Caco-2 (cell line): ENCODE measurements at regions not wholly inside any gene's neighbourhood (a gene's known extent, or its start where the extent isn't known, plus 50 kb on each side); places are given as distances from the start of the nearest gene placed in this dataset.

Source experiments
- BruUV-seq: library from RNA; stranded (reverse); fragments of 400-500 nt; replicated peaks from 2 replicates; lab custom pipeline; 2021; lab: Mats Ljungman, UMichigan
- CTCF ChIA-PET: fragments of 300-600 bp; sonication (Branson Sonifier 250); formaldehyde crosslinking; loops from one replicate; lab custom pipeline; 2022; ENCODE audit warnings: antibody characterized with exemption; lab: Charles Lee
- POLR2A ChIA-PET: fragments of 300-600 bp; sonication (Branson Sonifier 250); formaldehyde crosslinking; loops from one replicate; lab custom pipeline; 2022; ENCODE audit warnings: antibody characterized with exemption; lab: Charles Lee
- DNase-seq, 2 experiments: peaks; one replicate each; pipeline versions ENCODE4 v3.0.0 to v3.0.0-alpha.2; 2020 to 2022
- H3K27me3 ChIP-seq: replicated peaks from 2 replicates; pipeline ENCODE4 v1.6.0; 2011; ENCODE audit warnings: low read length; ENCODE audit not compliant: control insufficient read depth, insufficient read depth
- H3K36me3 ChIP-seq: 2 replicates; pipeline ENCODE4 v1.5.1; 2011; ENCODE audit warnings: low read length; ENCODE audit not compliant: control insufficient read depth, insufficient read depth
- H3K4me1 ChIP-seq: fragments of 250-450 bp; sonication (Bioruptor Pico); 2 replicates; pipeline ENCODE4 v1.5.1; 2020; ENCODE audit warnings: mild to moderate bottlenecking
- H3K4me3 ChIP-seq: 2 replicates; pipeline ENCODE4 v1.5.1; 2011; ENCODE audit warnings: low read depth, mild to moderate bottlenecking, control low read depth, low read length
- H3K9me3 ChIP-seq: fragments of 250-450 bp; sonication (Bioruptor Pico); 2 replicates; pipeline ENCODE4 v1.5.1; 2020; ENCODE audit warnings: mild to moderate bottlenecking, moderate library complexity
- H3K27ac Mint-ChIP-seq: one replicate; pipeline ENCODE4 v1.8.0; 2022; ENCODE audit warnings: mixed read lengths; ENCODE audit not compliant: unreplicated experiment
- H3K27me3 Mint-ChIP-seq: one replicate; pipeline ENCODE4 v1.8.0; 2022; ENCODE audit warnings: mixed read lengths; ENCODE audit not compliant: insufficient read depth, unreplicated experiment
- H3K36me3 Mint-ChIP-seq: one replicate; pipeline ENCODE4 v1.8.0; 2022; ENCODE audit warnings: mild to moderate bottlenecking, mixed read lengths; ENCODE audit not compliant: insufficient read depth, unreplicated experiment
- H3K4me1 Mint-ChIP-seq: one replicate; pipeline ENCODE4 v1.8.0; 2022; ENCODE audit warnings: low read depth, mixed read lengths; ENCODE audit not compliant: unreplicated experiment
- H3K4me3 Mint-ChIP-seq: one replicate; pipeline ENCODE4 v1.8.0; 2022; ENCODE audit warnings: mild to moderate bottlenecking, moderate library complexity, mixed read lengths; ENCODE audit not compliant: unreplicated experiment
- H3K9me3 Mint-ChIP-seq: one replicate; pipeline ENCODE4 v1.8.0; 2022; ENCODE audit warnings: mixed read lengths; ENCODE audit not compliant: unreplicated experiment
- intact Hi-C: fragments of 100-400 bp; cut with micrococcal nuclease; formaldehyde crosslinking; loops from one replicate; pipeline ENCODE4 v1.10.0; 2022; ENCODE audit not compliant: unreplicated experiment
- TF ChIP-seq, protein P1 (sequence below), 2 experiments: fragments of 200-600 bp in 1 of 2; IDR thresholded peaks; 1 replicate in 1 of 2; 2 replicates in 1 of 2; pipeline versions ENCODE4 v1.5.1 to v1.8.0; 2011 to 2022; ENCODE audit warnings: antibody characterized with exemption in 1 of 2, control low read depth in 1 of 2, inconsistent platforms in 1 of 2, low read depth in 1 of 2, low read length in 1 of 2, mild to moderate bottlenecking in 1 of 2, moderate library complexity in 1 of 2; ENCODE audit not compliant: insufficient read depth in 1 of 2, severe bottlenecking in 1 of 2, unreplicated experiment in 1 of 2

- Histone ChIP-seq H3K27me3 (no peaks in the 10 kb centered on the region), H3K4me1 (no peaks in the 10 kb centered on the region), H3K4me3 (no peak overlapping the region), H3K9me3 (no peaks in the 10 kb centered on the region), H3K36me3 (no peaks in the 10 kb centered on the region)
- ChIA-PET CTCF (interaction anchor here (0.9 kb wide), 2 partner anchors 213 to 225 kb away, joined by 3 to 4 read pairs; no protein-coding TSS in a partner anchor), POLR2A (no interaction called here)
- no peak for DNase-seq
- no peaks in the 10 kb centered on the region for H3K36me3 Mint-ChIP-seq
- intact Hi-C loops = loop anchor here (1.0 to 2.0 kb wide), 2 partner anchors 29 to 218 kb away; no protein-coding TSS in a partner anchor
- peaks cover 10% of the 10 kb centered on the region for H3K9me3 Mint-ChIP-seq
- H3K4me1 Mint-ChIP-seq = peaks cover 7% of the 10 kb centered on the region
- no peak overlapping the region for H3K27ac Mint-ChIP-seq
- H3K27me3 Mint-ChIP-seq = no peaks in the 10 kb centered on the region
- no peak overlapping the region for H3K4me3 Mint-ChIP-seq
- TF ChIP-seq, protein P1, sequence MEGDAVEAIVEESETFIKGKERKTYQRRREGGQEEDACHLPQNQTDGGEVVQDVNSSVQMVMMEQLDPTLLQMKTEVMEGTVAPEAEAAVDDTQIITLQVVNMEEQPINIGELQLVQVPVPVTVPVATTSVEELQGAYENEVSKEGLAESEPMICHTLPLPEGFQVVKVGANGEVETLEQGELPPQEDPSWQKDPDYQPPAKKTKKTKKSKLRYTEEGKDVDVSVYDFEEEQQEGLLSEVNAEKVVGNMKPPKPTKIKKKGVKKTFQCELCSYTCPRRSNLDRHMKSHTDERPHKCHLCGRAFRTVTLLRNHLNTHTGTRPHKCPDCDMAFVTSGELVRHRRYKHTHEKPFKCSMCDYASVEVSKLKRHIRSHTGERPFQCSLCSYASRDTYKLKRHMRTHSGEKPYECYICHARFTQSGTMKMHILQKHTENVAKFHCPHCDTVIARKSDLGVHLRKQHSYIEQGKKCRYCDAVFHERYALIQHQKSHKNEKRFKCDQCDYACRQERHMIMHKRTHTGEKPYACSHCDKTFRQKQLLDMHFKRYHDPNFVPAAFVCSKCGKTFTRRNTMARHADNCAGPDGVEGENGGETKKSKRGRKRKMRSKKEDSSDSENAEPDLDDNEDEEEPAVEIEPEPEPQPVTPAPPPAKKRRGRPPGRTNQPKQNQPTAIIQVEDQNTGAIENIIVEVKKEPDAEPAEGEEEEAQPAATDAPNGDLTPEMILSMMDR (IDR thresholded peaks at IDR 0.05; ENCODE audit: insufficient read depth in 1 of 2, low read depth in 1 of 2, low read length in 1 of 2, severe bottlenecking in 1 of 2, unreplicated experiment in 1 of 2) = no peak
- no TSS peak for BruUV-seq
Measured at GRCh38 chr2:60336442-60337141, 216.9 kb downstream of the BCL11A start.

DNA sequence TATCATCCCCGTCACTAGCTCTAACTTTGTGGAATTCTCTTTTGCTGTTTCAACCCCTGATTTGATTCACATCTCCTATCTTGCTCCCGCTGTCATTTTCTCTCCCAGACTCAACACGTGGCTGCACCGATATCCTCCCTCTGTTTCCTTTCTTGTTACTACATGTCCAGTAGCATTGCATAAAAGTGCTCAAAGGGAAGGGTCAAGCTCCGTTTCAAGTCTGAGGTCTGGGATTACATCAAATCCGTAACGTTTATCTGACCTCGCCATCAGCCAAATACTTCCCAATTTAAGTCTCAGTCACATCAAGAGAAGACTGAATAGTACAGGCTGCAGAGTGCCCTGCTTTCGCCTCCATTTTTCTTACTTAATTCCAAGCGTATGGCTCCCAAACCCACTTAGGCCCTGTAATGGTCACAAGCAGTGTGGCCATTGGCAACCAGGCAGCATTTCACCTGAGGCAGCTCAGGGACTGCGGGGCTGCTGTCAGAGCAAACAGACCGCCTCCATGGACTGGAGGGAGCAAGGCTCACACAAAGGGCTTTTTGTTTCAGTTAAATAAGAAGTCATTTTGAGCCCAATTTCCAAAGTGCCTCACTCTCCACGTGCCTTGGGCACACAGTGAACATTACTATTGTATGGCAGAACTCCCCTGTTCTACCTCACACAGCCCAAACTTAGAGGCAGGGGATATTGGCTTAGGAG is 217.8 kb downstream of the BCL11A start:
- CTCF ChIA-PET = no interaction called here
- H3K27ac Mint-ChIP-seq = no peak overlapping the region
- TF ChIP-seq, protein P1 (IDR thresholded peaks at IDR 0.05; ENCODE audit: insufficient read depth in 1 of 2, low read depth in 1 of 2, low read length in 1 of 2, severe bottlenecking in 1 of 2, unreplicated experiment in 1 of 2) = no peak
- intact Hi-C loops = loop anchor here (2.0 kb wide), 1 partner anchor 219 kb away; no protein-coding TSS in a partner anchor
- POLR2A ChIA-PET = no interaction called here
- no peaks in the 10 kb centered on the region for H3K4me1 ChIP-seq
- peaks cover 10% of the 10 kb centered on the region for H3K9me3 Mint-ChIP-seq
- H3K9me3 ChIP-seq = no peaks in the 10 kb centered on the region
- no peaks in the 10 kb centered on the region for H3K36me3 Mint-ChIP-seq
- H3K36me3 ChIP-seq = no peaks in the 10 kb centered on the region
- BruUV-seq = no TSS peak
- H3K4me3 ChIP-seq = no peak overlapping the region
- no peaks in the 10 kb centered on the region for H3K27me3 ChIP-seq
- no peak for DNase-seq
- H3K27me3 Mint-ChIP-seq = no peaks in the 10 kb centered on the region
- H3K4me1 Mint-ChIP-seq = peaks cover 7% of the 10 kb centered on the region
- no peak overlapping the region for H3K4me3 Mint-ChIP-seq

DNA sequence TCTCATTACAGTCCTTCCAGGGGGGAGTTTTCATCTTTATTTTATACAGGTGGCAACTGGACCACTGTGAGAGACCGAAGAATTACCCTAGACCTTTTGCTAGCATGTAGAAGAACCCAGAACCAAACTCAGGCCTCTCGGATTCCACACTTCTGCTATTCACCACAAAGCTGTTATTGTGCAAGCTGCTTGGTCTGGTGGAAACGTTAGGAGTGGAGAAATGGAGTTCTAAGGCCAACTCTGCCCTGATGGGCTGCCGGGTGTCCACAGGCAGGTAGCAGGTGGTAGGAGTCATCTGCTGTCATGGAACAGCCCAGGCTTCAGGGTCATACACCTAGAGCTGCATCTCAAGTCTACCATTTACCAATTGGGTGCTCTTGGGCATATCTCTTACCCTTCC is 218.8 kb downstream of the BCL11A start:
- TF ChIP-seq, protein P1 (IDR thresholded peaks at IDR 0.05; ENCODE audit: insufficient read depth in 1 of 2, low read depth in 1 of 2, low read length in 1 of 2, severe bottlenecking in 1 of 2, unreplicated experiment in 1 of 2) = no peak
- no peaks in the 10 kb centered on the region for H3K4me1 ChIP-seq
- POLR2A ChIA-PET = no interaction called here
- H3K36me3 ChIP-seq = no peaks in the 10 kb centered on the region
- no peak overlapping the region for H3K4me3 ChIP-seq
- Mint-ChIP-seq H3K4me1 (peaks cover 7% of the 10 kb centered on the region), H3K36me3 (no peaks in the 10 kb centered on the region), H3K27me3 (peaks cover 3% of the 10 kb centered on the region), H3K4me3 (no peak overlapping the region), H3K27ac (no peak overlapping the region), H3K9me3 (peaks cover 10% of the 10 kb centered on the region)
- BruUV-seq = no TSS peak
- CTCF ChIA-PET = no interaction called here
- intact Hi-C loops = no loop called here
- DNase-seq = no peak
- no peaks in the 10 kb centered on the region for H3K9me3 ChIP-seq
- H3K27me3 ChIP-seq = no peaks in the 10 kb centered on the region
